GM18858 (cell line): ENCODE measurements at regions not wholly inside any gene's neighbourhood (a gene's known extent, or its start where the extent isn't known, plus 50 kb on each side); places are given as distances from the start of the nearest gene placed in this dataset.

Experiments used
- ATAC-seq: cut with Tn5 transposase; IDR thresholded peaks from one replicate; pipeline ENCODE4 v1.9.1; 2021; ENCODE audit not compliant: unreplicated experiment

DNA sequence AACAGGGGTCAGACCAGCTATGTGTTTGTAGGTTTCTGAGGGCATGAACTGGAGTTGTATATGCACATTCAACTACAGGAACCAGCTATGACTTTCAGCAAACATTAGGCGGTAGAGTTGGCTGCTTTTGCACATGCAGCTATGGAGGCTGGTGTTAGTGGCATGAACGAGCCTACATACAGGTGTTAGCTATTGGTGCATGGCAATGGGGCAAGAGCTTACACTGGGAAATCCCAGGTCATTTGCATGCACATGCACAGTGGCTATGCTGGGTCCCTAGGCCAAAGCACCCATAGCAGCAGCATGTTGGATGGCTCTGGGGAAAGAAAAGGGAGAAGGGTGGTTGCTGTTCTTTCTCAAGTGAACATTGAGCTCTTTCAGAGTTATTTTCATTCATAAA is 1018.5 kb upstream of the PHF14 start:
- no peak for ATAC-seq

- ATAC-seq, result no peak
Measured at GRCh38 chr7:9958486-9958885, 1015.2 kb upstream of the PHF14 start.

GRCh38 chr7:9960460-9960859 is 1013.2 kb upstream of the PHF14 start:
- no peak for ATAC-seq

DNA sequence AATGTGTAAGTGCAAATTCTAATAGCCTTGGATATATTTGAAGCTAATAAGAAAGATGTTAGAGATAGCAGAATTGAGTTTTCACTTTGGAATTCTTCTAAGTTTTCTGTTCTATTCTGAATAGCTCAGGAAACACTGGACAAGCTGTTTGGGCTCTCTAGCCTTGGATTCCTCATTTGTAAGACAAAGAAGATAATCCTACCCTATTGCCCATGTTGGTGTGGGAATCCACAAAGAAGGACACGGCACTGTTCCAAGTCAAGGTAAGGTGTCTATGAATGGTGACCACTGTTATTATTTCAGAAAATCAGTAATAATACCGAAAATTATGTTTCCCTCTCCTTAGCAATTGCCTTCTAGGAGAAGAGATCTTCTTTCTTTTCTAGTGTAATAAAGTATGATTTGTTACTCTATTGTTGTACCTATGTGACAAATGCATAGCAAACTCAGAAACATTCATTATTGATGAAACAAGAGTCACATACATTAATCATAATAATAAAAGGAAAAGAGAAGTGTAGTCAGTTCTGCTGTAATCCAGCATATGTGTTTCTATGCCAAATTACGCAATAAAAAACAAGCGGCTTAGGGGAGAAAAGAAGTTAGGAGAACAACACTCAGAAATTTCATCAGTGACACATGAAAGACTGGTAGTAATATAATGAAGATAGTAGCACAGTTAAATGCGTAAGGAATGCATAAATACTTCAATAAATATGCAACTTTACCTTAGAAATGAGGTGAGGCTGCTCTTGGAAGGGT is 1012.3 kb upstream of the PHF14 start:
- ATAC-seq, result no peak

GRCh38 chr7:9962742-9963141 is 1010.9 kb upstream of the PHF14 start:
- ATAC-seq, result no peak

DNA sequence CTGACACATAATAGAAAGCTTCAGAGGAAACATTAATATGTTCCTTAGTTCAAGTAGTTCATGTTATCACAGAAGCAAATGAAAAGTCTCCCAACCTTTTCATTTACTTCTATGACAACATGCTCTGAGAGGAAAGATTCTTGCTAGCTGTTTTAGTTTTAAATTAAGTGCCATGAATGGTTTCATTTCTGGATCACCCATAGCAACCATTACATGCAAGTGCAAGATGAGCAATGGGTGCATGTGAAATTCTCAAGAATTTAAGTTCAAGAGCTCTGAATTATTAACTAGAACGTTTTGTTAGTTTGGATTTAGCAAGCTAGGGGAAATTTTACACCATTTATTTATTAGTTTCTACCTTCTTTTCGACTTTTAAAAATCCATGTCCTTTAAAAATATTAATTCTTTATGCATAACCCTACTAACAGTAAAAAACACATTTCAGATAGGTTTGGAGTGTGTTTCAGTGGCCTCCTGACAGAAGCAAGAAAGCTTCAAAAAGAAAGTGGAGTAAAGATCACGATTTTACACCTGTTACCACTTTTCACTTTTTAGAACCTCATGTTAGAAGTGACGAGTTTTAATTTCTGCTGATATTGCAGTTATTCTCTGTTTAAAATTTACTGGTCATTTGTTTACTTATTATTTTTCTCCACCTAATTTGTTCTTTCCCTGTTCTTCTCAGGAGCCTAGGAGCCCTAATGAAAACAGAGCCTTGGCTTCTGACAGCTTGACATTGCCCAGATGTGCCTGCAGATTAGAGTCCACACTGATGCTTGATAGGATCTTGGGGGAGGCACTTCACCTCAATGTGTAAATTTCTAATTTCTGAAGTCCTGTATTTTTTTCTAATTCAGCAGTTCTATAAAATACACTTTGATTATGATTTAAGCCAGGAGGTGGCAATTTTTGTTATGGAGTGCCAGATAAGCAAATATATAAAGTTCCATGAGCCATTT is 995.3 kb upstream of the PHF14 start:
- no peak for ATAC-seq

GRCh38 chr7:9981742-9982349 is 991.8 kb upstream of the PHF14 start:
- ATAC-seq, result no peak

DNA sequence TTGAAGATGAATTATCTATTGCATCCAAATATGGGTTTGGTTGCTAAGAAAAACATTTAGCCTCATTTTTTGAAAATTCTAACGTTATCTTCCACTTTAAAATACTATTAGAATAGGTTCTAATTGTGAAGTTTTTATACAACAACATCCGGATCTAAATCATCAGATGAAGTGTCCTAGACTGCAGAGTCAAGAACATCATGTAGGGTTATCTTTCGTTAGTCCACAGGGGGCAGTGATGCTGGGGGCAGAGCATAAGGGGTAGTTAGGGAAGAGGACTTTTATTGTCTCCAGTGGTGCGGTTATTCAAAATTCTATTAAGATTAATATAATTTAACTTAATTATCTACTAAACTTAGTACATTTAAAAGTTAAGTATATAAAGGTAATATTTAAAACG is 990.6 kb upstream of the PHF14 start:
- ATAC-seq, result no peak

DNA sequence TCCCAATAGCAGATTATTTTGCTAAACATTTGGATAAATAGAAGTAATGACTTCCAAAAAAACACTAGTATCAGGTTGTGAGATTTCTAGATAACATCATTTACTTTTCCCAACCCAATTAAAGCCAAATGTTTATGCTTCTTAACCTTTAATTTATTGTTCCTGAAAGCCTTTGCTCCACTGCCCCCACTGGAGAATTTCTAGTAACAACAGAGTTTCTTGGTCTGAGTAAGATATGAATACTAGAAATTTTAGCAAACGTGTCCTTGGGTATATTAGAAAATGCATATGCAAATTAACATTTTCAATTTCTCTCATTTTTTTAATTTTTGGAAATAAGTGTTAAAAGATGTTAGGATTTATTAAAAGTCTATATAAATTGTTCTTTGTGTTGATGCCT is 958.0 kb upstream of the PHF14 start:
- ATAC-seq, result no peak

GRCh38 chr7:10022480-10022879 is 951.2 kb upstream of the PHF14 start:
- no peak for ATAC-seq

- ATAC-seq, result no peak
Measured at GRCh38 chr7:10022957-10023356, 950.7 kb upstream of the PHF14 start.

GRCh38 chr7:10034843-10035556 is 938.7 kb upstream of the PHF14 start:
- no peak for ATAC-seq

DNA sequence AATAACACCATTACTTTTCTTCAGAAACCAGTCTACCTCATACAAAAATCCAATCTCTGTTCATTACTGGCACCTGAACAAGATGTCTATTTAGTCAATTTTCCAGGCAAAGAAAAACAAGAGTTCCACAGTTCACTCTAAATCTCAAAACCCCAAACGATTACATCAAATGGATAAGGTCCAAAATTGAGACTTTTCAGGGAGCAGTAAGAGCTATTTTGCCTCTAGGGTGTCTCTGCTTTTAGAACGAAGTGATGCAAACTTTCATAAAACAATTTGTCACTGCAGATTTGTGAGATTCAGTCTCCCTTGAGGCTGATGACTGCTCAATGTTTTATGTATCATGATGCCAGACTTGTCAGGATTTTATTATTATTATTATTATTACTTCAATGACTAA is 937.0 kb upstream of the PHF14 start:
- no peak for ATAC-seq

- ATAC-seq, result no peak
Measured at GRCh38 chr7:10038351-10038750, 935.3 kb upstream of the PHF14 start.

GRCh38 chr7:10040674-10041073 is 933.0 kb upstream of the PHF14 start:
- no peak for ATAC-seq

DNA sequence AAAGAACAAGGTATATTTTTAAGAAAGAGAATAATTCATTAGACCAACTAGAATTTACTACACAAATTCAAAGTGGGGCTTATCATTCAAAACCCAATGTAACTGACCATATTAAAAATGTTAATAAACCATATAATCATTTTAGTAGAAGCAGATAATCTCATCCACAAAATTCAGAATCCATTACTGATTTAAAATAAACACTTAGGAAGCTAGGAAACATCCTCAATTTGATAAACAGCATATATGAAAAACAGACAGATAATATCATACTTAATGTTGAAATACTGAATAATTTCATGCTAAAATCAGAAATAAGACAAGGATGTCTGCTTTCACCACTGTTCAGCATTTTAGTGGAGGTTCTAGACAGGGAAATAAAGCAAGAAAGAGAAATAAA is 902.8 kb upstream of the PHF14 start:
- no peak for ATAC-seq

- ATAC-seq, result no peak
Measured at GRCh38 chr7:10075866-10076265, 897.8 kb upstream of the PHF14 start.

DNA sequence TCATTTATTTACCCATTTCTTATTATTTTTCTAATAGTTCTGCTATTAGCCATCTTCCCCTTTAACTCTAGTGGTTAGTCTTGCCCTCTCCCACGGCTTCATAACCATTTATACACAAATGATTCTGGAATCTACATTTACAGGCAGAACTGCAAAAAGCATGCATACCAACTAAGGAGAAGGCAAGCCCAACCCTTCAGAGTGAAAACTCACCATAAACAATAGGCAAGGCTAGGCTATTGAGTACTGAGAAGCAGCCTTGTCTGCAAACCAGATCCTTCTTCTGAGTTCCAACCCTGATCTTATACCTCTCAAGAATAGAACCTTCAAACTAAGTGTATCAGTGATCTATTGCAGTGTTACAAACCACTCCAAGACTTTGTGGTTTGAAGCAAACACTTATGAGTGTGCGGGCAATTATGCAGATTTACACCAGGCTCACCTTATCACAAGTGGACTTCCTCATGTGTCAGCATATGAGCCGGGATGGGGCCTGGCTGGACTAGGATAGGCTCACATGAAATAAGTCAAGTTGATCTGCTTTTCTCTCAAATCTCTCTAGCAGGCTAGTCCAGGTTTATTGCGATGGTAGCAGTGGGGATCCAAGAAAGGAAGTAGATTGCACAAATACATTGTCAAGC is 896.9 kb upstream of the PHF14 start:
- no peak for ATAC-seq

DNA sequence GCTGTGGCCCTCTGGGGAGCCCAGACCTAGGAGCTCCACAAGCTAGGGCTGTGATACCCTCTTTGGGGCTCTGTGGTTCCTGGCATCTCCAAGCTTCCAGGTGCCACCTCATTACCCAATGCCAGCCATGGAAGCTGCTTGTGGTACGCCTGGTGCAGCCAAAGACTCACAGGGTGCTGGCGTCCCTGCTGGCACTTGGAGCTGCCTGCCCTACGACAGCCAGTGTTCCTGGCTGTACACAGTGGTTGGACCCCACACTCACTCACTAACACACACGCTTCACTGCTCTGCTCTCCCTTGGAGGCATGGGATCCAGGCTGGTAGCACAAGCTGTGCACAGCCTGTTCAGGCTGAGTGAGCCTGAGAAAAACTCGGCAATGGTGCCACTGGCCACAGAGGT is 894.1 kb upstream of the PHF14 start:
- no peak for ATAC-seq

GRCh38 chr7:10082896-10083295 is 890.8 kb upstream of the PHF14 start:
- no peak for ATAC-seq

- ATAC-seq, result no peak
Measured at GRCh38 chr7:10083766-10084165, 889.9 kb upstream of the PHF14 start.
